Neuron (in vitro differentiated cells): ENCODE measurements at regions not wholly inside any gene's neighbourhood (a gene's known extent, or its start where the extent isn't known, plus 50 kb on each side); places are given as distances from the start of the nearest gene placed in this dataset.

Experiments used
- H2AFZ ChIP-seq: one replicate; pipeline ENCODE4 v1.6.1; 2013; ENCODE audit warnings: low read depth, mild to moderate bottlenecking, inconsistent platforms, low read length, moderate library complexity
- H3K27me3 ChIP-seq: one replicate; pipeline ENCODE4 v1.6.1; 2013; ENCODE audit warnings: low read length; ENCODE audit not compliant: insufficient read depth
- H3K36me3 ChIP-seq: one replicate; pipeline ENCODE4 v1.6.1; 2013; ENCODE audit warnings: low read length; ENCODE audit not compliant: insufficient read depth
- H3K4me1 ChIP-seq: one replicate; pipeline ENCODE4 v1.6.1; 2013; ENCODE audit warnings: low read length; ENCODE audit not compliant: insufficient read depth
- H3K4me3 ChIP-seq: 2 replicates; pipeline ENCODE4 v1.5.1; 2013; ENCODE audit warnings: mild to moderate bottlenecking, low read length, moderate library complexity
- H3K9me3 ChIP-seq: one replicate; pipeline ENCODE4 v1.6.1; 2013; ENCODE audit warnings: low read length

DNA sequence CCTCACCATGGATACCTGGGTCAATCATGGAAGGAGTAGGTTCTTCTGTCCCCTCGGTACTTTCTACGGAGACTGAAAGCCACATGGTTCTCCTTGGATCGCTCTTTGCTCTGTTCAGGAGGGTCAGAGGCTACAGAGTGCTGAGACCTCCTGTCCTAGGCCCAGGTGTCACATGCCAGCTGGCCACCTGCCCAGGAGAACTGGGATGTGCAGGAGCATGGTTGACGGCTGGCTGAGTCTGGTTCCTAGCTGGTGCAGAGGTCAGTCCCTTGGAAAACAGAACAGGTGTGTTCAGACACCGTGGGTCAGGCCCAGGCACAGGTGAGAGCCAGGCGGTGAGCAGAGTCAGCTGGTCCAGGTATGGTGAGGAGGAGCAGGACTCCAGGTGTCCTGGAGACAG is 416.3 kb downstream of the IRX1 start:
- Histone ChIP-seq H3K9me3 (peaks cover 2% of the 10 kb centered on the region), H2AFZ (no peak overlapping the region), H3K36me3 (no peaks in the 10 kb centered on the region), H3K27me3 (no peaks in the 10 kb centered on the region), H3K4me3 (no peak overlapping the region), H3K4me1 (peaks cover 14% of the 10 kb centered on the region)

DNA sequence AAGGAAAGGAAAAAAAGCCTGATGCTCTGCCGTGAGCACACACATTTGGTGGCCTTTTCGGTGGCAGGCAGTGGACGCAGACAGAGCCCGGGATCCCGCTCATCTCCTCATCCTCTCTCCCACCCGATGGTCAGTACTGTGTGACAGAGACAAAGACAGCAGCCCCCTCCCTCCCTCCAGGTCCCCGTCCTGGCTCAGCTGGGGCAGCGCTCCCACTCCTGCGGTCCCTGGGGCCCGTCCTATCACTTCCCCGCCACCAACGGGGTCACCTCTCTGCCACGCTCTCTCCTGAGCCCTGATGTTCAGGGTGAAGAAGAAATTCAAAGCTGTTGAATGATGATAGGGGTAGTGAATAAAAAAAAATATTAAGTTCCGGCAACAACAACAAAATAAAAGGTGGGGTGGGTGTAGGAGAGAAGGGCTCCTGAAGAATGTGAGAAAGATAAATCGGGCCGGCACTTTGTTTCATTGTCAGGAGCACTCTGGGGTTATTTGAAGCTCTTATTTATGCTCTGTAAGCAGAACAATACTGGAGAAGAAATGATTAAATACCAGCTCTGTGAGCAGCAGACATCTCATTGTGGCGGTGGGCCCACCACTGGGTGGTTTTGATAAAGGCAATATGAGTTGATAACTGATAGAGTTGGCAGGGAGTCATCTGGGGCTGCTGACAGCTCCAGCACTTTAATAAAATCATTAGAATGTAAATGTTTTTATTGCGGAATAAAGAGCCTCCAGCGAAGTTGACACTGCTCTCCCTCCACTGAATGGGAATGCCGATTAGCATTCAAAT is 417.7 kb downstream of the IRX1 start:
- Histone ChIP-seq H3K9me3 (peaks cover 2% of the 10 kb centered on the region), H2AFZ (no peak overlapping the region)

DNA sequence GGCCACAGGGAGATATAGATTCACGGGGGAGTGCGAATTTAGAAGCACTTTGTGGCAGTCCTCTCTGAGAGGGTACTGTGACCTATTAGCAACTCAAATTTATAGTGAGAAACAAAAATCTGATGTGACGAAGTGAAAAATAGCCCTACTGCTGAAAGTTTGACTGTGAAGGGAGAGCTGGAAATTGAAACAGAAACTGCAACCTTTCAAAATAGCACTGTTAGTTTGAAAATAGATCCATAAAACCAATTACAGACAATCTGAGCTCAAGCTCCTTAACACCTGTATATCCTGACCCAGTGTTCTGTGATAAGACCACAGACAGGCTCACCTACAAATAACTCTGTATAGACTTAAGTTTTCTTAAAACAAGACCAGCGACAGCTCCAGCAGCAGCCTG is 420.1 kb downstream of the IRX1 start:
- Histone ChIP-seq H2AFZ (no peak overlapping the region), H3K4me1 (peaks cover 28% of the 10 kb centered on the region), H3K36me3 (no peaks in the 10 kb centered on the region), H3K4me3 (no peak overlapping the region), H3K9me3 (no peaks in the 10 kb centered on the region), H3K27me3 (no peaks in the 10 kb centered on the region)

More for the DNA sequence above, 417.7 kb downstream of the IRX1 start:
- Histone ChIP-seq H3K36me3 (no peaks in the 10 kb centered on the region), H3K4me3 (no peak overlapping the region), H3K4me1 (peaks cover 17% of the 10 kb centered on the region), H3K27me3 (no peaks in the 10 kb centered on the region)

DNA sequence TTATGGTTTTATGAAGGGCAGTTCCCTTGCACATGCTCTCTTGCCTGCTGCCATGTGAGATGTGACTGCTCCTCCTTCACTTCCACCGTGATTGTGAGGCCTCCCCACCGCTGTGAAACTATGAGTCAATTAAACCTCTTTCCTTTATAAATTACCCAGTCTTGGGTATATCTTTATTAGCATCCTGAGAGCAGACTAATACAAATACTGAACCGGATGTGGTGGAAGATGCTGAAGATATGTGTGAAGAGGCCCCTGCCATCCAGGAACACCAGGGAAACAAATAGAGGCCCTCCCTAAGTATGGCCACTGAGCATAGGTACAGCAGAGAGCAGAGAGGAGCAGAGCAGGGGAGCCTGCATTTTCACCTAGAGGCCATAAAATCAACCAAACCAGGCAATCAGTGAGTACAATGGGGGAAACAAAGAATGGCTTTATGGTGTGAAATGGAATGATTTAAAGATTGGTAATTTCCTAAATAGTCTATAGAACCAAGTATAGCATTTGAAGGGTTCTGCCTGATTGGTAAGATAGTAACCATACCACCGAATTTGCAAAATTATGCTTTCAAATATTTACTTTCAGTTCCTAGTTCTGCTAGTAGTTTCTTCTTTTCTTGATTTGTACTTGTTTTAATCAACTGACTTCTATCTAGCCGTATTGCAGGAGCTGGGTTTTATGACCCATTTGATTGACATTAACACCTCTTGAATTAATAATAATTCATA is 421.6 kb downstream of the IRX1 start:
- no peaks in the 10 kb centered on the region for H3K9me3 ChIP-seq
- H3K36me3 ChIP-seq, result no peaks in the 10 kb centered on the region
- H3K4me3 ChIP-seq, result no peak overlapping the region
- H3K27me3 ChIP-seq, result no peaks in the 10 kb centered on the region
- no peak overlapping the region for H2AFZ ChIP-seq
- H3K4me1 ChIP-seq, result peaks cover 31% of the 10 kb centered on the region

DNA sequence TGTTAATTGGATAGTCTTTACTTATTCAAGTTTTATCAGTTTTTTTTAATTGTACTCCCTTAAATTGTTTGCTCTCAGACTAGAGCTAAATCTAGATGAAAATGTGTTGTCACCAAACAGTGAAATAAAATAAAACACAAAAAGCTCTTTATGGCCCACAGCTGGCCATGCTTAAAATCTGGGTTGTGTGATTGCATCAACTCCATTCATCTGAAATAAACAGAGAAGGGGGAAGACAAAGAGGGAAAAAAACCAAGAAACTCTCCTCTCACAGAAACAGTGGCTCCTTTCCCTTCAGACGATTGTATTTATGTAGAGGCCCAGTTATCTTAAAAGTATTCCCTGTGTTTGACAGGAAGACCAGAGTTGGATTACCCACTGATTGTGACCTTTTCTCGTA is 422.4 kb downstream of the IRX1 start:
- Histone ChIP-seq H3K9me3 (no peaks in the 10 kb centered on the region), H3K27me3 (no peaks in the 10 kb centered on the region), H3K4me1 (peaks cover 29% of the 10 kb centered on the region), H3K4me3 (no peak overlapping the region), H2AFZ (no peak overlapping the region), H3K36me3 (no peaks in the 10 kb centered on the region)

DNA sequence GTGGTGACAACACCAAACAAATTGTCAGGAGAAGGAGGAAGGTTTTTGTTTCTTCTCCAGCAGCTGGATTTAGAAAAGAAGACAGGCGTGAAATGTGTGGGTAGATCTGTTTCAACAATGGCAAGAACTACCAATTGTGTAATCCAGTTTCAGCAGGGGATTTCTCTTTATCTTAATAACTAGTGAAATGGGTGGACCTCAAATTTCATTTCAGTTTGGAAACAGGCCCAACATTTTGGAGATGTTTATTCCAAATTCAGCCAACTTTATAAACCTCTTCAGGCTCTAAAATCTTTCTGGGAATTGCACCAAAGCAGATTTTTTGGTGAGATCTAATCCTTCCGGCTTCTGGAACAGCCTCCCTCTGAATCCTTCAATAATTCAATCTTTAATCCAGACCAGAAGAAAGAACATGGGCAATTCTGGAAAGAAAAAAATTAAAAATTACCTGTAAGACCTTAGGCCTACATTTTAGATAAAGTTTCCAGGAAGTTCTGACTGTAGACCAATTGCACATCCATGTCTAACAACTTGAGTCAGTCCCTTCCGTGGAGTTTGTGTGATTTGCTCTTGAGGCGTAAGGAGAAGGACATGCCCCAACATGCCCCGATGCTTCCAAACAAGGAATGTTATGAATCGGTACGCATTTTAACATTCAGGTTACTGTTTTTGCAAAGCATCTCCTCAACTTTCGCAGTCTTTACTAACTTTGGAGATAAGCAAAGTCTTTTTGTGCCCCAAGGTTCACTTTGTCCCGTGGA is 423.6 kb downstream of the IRX1 start:
- no peaks in the 10 kb centered on the region for H3K27me3 ChIP-seq
- H3K36me3 ChIP-seq, result no peaks in the 10 kb centered on the region
- no peak overlapping the region for H2AFZ ChIP-seq
- peaks cover 17% of the 10 kb centered on the region for H3K4me1 ChIP-seq
- H3K9me3 ChIP-seq, result no peaks in the 10 kb centered on the region
- H3K4me3 ChIP-seq, result no peak overlapping the region

DNA sequence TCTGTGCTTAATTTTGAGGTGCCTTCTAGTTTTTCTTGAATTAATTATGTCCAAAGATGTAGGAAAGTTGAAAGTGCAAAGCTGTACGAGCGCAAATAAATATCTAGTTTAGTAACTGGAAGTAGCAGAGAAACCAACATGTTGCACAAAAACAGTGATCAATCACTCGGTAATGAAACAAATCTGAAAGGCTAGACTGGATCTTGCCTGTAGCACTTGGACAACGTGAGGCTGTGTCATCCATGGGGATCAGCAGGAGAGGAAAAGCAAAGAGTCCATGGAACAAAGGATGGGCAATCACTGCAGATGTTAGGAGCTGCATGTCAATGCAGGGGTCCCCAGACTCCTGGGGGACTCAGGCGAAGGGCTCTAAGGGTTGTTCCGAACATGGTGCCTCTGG is 424.2 kb downstream of the IRX1 start:
- Histone ChIP-seq H3K4me3 (no peak overlapping the region), H3K27me3 (no peaks in the 10 kb centered on the region), H3K9me3 (no peaks in the 10 kb centered on the region), H2AFZ (no peak overlapping the region), H3K36me3 (no peaks in the 10 kb centered on the region), H3K4me1 (peaks cover 17% of the 10 kb centered on the region)

DNA sequence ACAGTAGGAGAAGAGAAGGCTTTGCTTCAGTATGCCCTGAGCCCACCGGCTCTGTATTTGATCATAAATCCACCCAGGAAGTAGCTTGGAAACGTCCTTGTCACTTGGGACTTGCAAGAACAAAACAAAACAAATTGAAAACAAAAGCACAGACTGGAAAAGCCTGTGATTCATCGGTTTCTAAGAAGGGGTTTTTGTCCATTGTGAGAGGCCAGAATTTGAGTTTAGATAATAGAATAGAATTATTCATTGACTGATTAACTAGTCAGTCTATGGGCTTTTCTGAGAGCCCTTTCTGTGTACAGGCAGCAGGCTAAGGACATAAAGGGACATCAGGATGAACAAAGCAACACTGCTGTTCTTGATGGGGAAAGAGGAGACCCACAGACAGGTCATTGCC is 424.8 kb downstream of the IRX1 start:
- Histone ChIP-seq H3K27me3 (no peaks in the 10 kb centered on the region), H3K4me1 (peaks cover 17% of the 10 kb centered on the region), H2AFZ (no peak overlapping the region), H3K9me3 (no peaks in the 10 kb centered on the region), H3K4me3 (no peak overlapping the region), H3K36me3 (no peaks in the 10 kb centered on the region)

DNA sequence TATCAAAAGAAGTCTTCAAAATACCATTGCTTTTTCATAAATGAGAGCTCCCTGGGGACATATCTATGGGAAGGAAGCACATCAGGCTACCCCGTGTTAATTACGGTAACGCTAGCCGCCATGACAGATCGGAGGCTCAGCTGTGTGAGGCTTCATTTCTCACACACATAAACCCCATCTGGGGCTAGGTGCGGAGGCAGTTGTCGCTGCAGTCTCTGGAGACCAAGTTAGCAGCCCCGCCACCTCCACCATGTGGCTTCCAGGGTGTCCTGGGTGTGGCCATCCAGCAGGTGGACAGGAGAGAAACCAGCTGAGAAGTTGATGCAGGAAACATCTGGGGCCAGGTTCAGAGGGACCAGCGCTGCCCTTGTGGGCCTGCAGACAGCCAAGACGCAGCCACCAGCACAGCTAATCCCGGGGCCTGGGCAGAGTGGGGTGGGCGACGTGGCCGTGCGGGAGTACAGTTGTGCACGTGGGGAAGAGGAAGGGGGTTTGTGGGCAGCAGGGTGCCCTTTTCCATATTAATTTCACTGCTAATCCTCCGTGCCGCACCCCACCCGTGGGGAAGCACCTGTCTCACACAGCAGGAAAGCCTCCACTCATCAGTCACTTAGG is 426.5 kb downstream of the IRX1 start:
- Histone ChIP-seq H3K9me3 (no peaks in the 10 kb centered on the region), H3K27me3 (no peaks in the 10 kb centered on the region), H2AFZ (no peak overlapping the region), H3K4me3 (no peak overlapping the region), H3K4me1 (peaks cover 17% of the 10 kb centered on the region), H3K36me3 (no peaks in the 10 kb centered on the region)

DNA sequence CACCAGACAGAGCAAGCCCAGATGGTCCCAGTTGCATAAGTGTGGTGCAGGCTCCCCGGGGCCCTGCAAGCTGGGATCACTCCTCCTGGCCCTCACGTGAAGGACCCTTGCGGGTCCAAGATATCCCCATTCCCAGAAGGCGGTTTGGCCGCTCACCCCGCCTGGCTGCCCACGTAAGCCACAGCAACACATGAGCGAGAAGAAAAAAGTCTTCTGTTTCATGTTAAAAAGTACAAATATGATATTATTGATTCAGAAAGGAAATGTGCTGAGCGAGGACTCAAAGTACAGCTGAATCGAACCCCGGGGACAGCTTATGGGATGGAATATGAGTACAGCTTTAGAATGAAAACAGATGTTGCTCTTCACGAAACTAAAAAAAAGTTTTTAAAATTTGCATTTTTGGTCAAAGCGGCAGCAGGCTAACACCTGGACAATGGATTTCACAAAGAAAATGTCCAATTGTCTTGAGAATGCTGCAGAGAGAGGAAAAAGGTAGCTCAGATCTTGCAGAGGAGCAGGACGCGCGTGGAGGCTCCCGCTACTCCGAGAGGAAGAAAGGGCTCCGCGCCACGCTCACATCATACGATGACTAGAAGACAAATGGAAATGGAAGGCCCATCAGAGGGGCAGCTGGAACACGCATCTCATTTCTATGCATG is 427.6 kb downstream of the IRX1 start:
- no peaks in the 10 kb centered on the region for H3K27me3 ChIP-seq
- H3K4me1 ChIP-seq, result peaks cover 25% of the 10 kb centered on the region
- H3K4me3 ChIP-seq, result no peak overlapping the region
- H3K36me3 ChIP-seq, result no peaks in the 10 kb centered on the region
- no peak overlapping the region for H2AFZ ChIP-seq
- H3K9me3 ChIP-seq, result no peaks in the 10 kb centered on the region

DNA sequence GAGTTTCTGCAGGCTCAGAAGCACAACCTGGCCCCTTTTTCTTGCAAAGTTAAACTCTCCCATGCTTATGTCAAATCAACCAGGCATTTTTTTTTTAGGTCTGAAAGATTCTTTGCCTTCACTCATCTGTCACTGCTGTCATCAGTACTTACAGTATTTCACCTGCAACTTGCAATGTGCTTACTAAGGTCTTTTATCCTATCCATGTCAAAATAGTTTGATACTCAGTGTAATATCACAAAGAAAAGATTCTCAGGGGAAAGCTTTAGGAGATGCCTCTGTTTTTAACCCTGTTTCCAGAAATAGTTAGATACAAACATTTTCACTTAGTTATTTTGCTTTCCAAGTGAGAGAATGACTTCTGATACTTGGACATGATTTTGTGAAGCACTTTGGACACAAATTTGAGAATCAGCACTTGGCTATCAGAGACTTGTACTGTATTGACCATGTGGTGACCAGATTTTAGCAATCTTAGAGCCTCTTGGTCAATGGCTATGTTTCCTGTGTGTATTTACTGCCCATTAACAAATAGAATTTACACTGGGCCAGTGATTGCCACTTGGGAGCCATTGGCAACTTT is 428.2 kb downstream of the IRX1 start:
- Histone ChIP-seq H2AFZ (no peak overlapping the region), H3K4me1 (peaks cover 28% of the 10 kb centered on the region), H3K27me3 (no peaks in the 10 kb centered on the region), H3K9me3 (no peaks in the 10 kb centered on the region), H3K36me3 (no peaks in the 10 kb centered on the region), H3K4me3 (no peak overlapping the region)

DNA sequence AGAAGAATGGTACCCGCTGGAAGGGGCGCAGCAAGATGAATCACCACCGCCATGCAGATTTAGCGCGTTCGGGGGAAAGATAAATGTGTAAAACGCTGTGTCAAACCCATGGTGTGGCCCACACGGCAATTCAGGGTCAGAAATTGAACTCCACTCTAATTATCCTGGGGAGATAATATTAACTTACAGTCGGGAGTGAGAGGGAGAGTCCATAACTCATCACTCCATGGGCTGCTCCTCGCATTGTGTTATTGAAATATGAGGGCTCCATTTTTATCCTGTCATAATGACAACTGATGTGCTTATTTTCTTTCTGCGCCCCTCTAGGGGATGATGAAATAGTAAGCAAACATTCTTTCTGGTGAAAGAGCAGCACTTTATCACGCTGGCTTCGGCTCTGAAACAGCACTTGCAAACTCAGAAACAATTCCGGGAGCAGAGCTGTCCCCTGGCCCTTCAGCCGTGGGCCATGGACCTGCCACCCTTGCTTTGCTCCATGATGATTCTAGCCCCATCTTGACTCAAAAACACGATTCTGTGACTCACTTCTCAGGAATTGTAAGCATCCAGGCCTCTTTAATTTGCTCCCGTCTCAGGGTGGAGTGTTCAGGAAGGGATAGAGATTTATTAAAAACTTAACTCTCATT is 431.6 kb downstream of the IRX1 start:
- Histone ChIP-seq H3K4me3 (no peak overlapping the region), H3K4me1 (peaks cover 21% of the 10 kb centered on the region), H2AFZ (no peak overlapping the region), H3K36me3 (no peaks in the 10 kb centered on the region), H3K27me3 (no peaks in the 10 kb centered on the region), H3K9me3 (no peaks in the 10 kb centered on the region)
